GM21786 (cell line): ENCODE measurements at regions not wholly inside any gene's neighbourhood (a gene's known extent, or its start where the extent isn't known, plus 50 kb on each side); places are given as distances from the start of the nearest gene placed in this dataset.
"Not testable (repeated sequence)": the region's sequence is repeated elsewhere in the genome, so short reads cannot be mapped to it uniquely, and the experiment has no call there.

Experiments used
- ATAC-seq: cut with Tn5 transposase; IDR thresholded peaks from one replicate; pipeline ENCODE4 v1.9.1; 2021; ENCODE audit not compliant: unreplicated experiment

GRCh38 chr16:88128556-88128955 is 177.3 kb downstream of the BANP start:
- ATAC-seq: no peak

GRCh38 chr16:88129133-88129532 is 177.9 kb downstream of the BANP start:
- ATAC-seq: not testable (repeated sequence)

DNA sequence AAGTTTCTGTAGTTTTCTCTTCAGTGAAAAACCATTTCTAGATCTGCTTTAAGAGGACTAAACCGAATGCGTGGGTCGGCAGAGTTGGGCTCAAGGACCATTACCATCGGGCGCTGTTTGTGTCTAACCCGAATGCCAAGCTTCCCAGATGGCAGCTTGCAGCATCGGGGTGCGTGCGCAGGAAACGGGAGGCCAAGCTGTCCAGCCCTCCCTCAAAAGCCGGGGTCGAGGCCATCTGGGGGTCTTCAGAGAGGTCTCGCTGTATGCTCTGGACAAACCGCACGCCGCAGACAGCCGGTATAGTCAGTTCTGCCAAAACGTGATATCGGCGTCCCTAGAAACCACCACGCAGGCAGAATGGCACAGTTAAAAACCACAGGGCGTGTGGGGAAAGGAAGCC is 178.8 kb downstream of the BANP start:
- ATAC-seq: no peak

GRCh38 chr16:88130681-88131080 is 179.4 kb downstream of the BANP start:
- no peak for ATAC-seq

DNA sequence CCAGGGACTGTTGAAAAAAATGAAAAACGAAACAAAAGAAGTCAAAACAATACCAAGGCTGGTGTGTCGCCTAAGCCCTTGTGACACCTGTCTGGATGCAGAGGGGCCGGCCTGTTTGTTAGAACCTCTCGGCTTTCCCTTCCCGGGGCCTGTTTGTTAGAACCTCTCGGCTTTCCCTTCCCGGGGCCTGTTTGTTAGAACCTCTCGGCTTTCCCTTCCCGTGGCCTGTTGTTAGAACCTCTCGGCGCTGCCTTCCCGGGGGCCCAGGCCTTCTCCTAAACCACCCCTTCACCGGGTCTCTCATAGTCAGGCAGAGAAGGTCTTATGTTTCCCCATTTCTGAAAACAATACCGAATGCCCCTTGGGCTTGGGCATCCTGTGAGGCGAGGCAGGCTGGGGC is 180.0 kb downstream of the BANP start:
- ATAC-seq: no peak

DNA sequence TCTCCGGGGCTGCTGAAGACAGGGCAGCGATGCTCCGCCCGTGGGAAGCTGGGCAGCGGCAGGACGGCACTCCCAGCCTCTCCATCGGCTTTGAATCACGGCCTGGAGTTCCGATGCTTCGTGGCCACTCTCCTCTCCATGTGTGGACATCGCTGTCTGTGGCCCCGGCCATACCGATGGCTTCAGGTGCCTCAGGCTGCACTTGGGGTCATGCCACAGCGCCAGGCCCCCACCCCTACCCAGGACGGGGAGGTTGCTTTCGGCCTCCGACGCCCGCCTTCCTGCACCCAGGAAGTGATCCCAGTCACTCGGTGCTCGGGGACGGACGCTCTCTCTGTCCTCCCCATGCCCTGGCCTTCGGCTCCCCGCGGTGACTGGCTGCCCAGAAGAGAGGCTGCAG is 180.7 kb downstream of the BANP start:
- ATAC-seq: no peak

DNA sequence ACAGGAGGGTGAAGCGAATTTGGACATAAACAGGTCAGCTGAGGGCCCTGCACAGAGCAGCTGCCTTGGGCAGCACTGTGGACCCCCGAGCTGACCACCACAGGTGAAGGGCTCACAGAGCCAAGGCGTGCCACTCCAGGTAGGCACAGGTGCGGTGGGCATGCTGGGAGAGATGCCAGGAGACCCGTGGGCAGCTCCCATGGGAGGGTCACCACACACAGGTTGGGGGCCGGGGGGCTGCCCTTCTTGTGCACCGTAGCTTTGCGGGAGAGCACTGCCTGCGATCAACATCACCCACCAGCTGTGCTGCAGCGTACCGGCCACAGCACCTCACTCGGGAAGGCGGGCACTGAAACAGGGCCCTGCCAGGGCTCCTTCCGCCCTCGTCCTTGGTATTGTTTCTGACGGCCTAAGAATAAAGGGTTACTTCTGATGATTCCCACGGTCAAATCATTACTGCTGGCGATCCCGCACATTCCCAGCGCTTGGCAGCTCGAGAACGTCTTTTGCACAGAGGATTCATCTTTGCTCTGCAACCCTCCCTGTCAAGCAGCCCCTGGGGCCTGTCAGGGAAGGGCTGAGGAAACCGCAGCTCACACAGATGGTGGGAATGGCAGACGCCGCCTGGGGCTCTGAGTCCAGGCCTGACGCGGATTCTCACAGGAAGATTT is 181.7 kb downstream of the BANP start:
- no peak for ATAC-seq

DNA sequence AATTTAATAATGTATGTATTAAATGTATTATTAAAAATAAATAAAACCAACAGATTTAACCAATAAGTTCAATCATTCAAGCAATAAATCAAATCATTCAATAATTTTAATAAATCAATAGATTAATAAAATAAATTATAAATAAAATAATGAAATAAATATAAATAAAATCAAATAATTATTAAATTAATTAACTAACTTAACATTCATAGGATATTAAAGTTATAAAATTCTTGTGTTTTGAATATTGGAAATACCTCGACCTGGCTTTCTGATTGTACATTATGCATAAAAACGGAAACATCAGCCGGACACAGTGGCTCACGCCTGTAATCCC is 182.2 kb downstream of the BANP start:
- no peak for ATAC-seq

DNA sequence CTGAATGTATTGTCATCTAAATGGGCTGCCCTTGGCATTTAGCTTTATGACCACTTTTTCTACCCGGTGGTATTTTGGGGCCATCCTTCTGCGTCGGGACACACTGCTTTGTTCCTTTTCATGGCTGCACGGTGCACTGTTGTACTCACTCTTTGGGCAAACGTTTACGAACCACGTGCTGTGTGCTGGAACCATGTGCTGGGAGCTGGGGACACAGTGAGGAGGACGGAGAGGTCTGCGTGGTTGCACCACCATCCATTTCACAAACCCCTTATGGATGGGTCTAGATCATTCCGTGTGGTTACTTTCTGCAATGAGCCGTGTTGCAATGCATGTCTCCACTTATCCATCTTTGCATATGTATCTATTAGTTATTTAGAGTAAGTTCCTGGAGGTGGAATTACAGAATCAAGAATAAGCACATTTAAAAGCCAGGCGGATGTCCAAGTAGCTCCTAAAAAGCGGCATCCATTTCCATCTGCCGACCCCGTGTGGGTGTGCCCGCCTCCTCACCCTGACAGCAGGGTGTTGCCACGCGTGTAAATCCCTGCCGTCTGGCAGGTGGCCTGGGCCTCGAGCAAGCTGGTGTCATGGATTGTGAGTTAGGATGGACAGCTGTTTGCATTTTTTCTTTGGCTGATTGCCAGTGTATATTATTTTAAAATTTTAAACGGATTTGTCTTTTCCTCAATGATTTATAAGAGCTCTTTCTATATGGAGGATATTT is 183.1 kb downstream of the BANP start:
- ATAC-seq: not testable (repeated sequence)

- not testable (repeated sequence) for ATAC-seq
Measured at GRCh38 chr16:88134899-88135682, 183.9 kb downstream of the BANP start.

DNA sequence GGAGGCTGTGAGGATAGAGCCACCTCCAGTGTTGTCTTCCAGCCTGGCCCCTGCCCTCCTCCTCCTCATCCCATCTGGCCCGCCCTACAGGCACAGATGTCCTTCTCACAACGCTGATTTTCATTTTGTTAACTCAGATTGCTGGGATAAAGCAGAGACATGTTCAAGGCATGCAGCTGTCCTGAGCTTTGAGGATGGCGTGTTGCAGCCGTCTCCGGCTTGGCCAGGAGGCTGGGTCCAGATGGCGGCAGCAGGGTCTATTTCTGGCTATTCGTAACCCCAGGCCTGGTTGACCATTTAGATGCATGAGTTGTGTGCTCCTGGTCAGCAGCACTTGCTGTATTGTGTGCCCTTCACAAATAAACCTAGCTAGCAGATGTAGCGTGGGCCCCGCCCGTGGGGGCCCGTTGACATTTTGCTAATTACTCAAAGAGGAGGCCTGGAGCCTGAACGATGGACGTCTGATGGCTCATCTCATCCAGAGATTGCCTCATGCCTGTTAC is 185.0 kb downstream of the BANP start:
- ATAC-seq: not testable (repeated sequence)

- ATAC-seq: not testable (repeated sequence)
Measured at GRCh38 chr16:88136939-88137338, 185.7 kb downstream of the BANP start.

DNA sequence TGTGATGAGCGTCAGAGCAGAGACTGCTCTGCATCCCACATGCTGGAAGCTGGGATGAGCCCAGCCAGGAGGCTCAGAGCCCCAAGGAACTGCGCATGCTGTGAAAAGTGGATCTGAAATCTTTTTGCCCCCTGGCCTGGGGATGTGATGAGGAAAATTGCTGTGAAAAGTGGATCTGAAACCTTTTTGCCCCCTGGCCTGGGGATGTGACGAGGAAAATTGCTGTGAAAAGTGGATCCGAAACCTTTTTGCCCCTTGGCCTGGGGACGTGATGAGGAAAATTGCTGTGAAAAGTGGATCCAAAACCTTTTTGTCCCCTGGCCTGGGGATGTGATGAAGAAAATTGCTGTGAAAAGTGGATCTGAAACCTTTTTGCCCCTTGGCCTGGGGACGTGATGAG is 187.9 kb downstream of the BANP start:
- not testable (repeated sequence) for ATAC-seq

DNA sequence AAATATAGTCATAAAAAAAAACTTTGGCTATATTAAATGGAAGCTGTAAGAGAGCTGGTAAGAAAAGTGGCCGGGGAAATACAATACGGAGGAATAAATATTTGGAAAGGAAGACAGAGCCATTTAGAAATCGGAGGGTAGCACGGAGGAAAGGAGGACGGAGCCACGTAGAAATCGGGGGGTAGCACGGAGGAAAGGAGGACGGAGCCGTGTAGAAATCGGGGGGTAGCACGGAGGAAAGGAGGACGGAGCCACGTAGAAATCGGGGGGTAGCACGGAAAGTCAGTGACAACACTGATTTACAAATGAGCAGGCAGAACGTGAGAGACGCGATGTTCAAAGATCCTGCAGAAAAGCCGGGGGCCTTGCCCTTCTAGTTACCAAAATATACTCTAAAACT is 189.0 kb downstream of the BANP start:
- not testable (repeated sequence) for ATAC-seq

DNA sequence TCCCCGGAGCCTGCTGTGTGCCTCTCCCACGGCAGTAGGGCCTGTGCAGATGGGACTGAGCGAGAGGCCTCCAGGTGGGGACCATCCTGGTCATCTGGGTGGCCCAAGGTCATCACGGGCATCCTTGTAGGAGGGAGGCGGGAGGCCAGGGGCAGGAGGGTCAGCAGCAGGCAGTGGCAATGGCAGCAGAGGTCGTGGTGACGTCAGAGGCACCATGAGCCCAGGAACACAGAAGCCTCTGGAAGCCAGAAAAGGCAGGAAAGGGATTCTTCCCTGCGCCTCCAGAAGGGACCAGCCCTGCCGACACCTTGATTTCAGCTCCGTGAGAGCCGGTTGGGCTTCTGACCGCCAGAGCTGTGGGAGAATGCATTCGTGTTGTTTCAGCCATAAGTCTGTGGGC is 190.3 kb downstream of the BANP start:
- ATAC-seq: no peak

DNA sequence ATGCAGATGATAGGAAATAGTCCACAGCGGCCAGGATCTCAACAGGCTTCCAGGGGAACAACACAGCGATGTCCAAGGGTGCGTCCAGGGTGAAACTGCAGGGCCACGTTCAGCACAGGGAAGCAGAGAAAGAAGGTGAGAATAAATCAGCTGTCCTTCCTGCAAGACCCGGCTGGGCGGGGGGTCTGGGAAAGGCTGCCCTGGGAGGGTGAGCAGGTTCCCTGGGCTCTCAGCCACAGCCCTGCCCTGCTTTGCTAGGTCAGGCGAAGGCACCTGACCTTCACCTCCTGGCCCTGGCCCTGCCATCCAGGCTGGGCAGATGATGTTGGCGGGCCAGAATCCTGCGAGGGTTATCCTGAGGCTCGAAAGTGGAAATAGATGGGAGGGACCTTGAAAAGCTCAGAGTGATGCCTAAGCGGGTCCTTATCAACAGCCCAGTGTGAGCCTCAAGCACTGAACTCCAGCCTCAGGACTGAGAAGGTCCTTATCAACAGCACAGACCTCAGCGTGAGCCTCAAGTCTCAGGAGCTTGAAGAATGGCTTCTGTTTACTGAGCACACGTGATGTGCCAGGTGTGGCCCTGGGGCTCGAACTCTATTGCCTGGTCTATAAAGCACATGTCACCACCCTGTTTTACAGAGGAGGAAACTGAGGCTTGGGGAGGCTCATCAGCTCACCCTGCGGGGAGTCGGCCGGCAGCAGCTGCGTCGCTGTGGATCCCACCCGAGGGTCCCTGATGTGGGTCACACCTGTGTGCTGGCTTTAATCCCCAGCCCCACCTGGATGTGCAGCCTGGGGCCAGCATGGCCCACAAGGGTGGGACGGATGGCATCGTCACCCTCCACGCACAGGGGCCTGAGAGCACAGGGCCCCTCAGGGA is 191.1 kb downstream of the BANP start:
- not testable (repeated sequence) for ATAC-seq

DNA sequence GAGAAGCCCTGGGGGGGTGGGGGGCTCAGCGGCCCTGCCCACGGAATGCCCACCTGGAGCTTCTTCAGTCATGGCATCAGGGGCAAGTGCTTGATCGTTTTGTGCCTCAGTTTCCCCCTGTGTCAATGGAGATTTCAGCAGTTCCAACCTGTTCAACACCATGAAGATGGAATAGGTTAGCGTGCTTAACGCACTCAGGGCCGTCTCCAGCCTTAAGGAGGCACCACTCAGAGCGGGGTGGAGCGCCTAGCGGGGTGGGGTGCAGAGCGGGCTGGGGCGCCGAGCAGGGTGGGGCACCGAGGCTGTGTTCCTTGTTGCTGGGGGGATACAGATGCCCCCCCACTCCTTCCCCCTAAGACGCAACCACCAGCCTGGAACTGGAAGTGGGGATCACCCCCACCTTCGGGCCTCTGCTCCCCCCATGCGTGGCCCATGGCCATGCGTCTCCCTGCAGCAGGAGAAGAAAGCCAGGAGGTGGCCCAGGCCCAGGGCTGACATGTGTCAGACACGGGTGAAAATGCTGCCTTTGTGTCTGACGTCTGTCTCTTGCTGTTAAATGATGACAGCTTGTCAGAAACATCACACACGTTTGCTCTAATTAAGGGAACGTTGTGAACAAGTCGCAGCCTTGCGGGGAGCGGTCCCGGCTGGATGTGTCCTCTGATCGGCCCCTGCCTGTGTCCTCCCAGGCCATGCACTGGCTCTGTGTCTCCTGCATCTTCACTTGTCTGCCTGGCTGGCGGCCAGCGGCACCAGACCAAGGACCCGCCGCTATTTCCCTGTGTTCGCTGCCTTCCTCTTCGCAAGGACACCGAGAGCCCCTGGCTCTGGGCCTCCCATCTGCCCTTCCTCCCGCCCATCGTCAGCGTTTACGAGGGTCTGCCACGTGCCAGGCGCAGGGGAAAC is 192.1 kb downstream of the BANP start:
- not testable (repeated sequence) for ATAC-seq

GRCh38 chr16:88144028-88144511 is 192.8 kb downstream of the BANP start:
- ATAC-seq: no peak

- ATAC-seq: not testable (repeated sequence)
Measured at GRCh38 chr16:88145376-88145775, 194.1 kb downstream of the BANP start.
